ENCODE measurements at regions not wholly inside any gene's neighbourhood (a gene's known extent, or its start where the extent isn't known, plus 50 kb on each side); places are given as distances from the start of the nearest gene placed in this dataset.

DNA sequence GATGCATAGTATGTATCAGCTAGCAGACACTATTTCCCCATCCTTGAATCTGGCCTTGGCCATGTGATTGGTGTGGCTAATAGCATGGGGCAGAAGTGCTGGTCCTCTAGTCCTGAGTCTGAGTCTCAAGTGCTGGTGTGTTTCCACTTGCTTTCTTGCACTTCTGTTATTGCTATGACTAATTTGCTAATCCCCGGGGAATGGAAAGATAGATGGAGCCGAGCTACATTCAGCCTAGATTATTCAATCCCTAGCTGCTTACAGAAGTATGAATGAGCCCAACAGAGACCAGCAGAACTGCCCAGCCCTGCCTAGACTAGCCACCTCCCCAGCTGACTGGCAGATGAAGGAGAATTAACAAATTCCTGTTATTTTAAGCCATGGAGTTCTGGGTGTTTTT lies 53.2 kb upstream of the SYPL1 start:
- DNase-seq (ENCODE audit: low read depth): no peak

- DNase-seq (ENCODE audit: low read depth): no peak
Observed at GRCh38 chr7:106163257-106163656, 51.1 kb upstream of the SYPL1 start.
